ENCODE measurements at regions not wholly inside any gene's neighbourhood (a gene's known extent, or its start where the extent isn't known, plus 50 kb on each side); places are given as distances from the start of the nearest gene placed in this dataset.

DNA sequence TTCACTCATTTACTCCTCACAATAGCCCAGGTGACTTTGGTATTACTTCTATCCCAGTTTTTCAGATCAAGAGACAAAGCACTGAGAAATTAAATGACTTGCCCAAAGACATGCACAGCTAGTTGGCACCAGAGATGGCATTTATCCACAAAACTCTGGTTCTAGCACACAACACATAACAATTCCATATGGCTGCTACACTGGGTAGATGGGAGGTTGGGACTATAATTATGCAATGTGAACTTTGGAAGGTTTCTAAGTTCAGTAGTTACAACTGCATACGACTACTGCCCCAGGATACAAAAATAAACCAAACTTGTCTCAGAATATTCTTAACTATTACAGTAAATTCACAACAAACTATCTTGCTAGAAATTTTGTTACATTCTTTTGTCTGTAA lies 54.2 kb upstream of the MLIP start:
- intact Hi-C loops (cut with micrococcal nuclease): no loop called here
- H3K4me3 Mint-ChIP-seq: no peak overlapping the region
- H3K36me3 Mint-ChIP-seq (ENCODE audit: low read depth): no peaks in the 10 kb centered on the region
- no peaks in the 10 kb centered on the region for H3K9me3 Mint-ChIP-seq
- no peaks in the 10 kb centered on the region for H3K27me3 Mint-ChIP-seq
- no peak overlapping the region for H3K27ac Mint-ChIP-seq
- H3K4me1 Mint-ChIP-seq: no peaks in the 10 kb centered on the region
- DNase-seq: no peak

DNA sequence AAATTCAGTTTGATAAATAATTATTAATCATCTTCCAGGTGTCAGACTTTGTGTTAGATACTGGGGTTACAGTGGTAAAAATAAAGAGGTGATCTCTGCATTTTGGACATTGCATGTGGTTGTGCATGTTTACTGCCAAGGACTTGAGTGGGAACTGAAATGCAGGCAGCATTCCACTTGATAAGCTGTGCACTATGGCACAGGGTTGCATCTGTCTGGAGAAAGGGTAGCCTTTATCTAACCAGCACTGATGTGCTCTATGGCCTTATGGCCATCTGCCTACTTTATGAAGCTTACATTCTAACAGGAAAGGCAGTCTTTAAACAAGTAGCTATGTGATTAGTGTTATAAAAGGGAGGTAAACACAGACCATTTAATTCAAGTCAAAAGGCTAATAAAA lies 53.0 kb upstream of the MLIP start:
- intact Hi-C loops (cut with micrococcal nuclease): no loop called here

DNA sequence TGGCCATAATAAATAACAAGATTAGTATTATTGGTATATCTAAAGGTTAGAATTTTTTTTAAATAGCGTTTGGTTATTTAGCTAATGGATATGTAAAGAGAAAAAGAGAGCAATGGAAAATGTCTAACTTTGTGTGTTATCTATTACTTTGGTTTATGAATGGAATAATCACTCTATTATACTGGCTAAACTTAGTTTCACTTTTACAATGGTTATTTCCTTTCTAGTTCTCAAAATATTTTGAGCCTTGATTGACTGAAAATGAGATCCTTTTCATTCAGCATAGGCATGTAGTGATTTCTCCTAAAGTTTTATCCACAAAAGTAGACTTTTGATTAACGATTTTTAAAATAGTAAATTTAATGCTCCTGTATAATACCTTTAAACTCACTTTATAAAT lies 51.6 kb upstream of the MLIP start:
- H3K36me3 Mint-ChIP-seq (ENCODE audit: low read depth): no peaks in the 10 kb centered on the region
- no peak overlapping the region for H3K4me3 Mint-ChIP-seq
- no peak overlapping the region for H3K27ac Mint-ChIP-seq
- no peaks in the 10 kb centered on the region for H3K27me3 Mint-ChIP-seq
- intact Hi-C loops (cut with micrococcal nuclease): no loop called here
- H3K4me1 Mint-ChIP-seq: no peaks in the 10 kb centered on the region
- no peaks in the 10 kb centered on the region for H3K9me3 Mint-ChIP-seq
- no peak for DNase-seq

More for the DNA sequence above, 53.0 kb upstream of the MLIP start:
- Mint-ChIP-seq H3K27ac (no peak overlapping the region), H3K4me1 (no peaks in the 10 kb centered on the region), H3K4me3 (no peak overlapping the region), H3K27me3 (no peaks in the 10 kb centered on the region), H3K9me3 (no peaks in the 10 kb centered on the region), H3K36me3 (ENCODE audit: low read depth) (no peaks in the 10 kb centered on the region)
- DNase-seq: no peak

DNA sequence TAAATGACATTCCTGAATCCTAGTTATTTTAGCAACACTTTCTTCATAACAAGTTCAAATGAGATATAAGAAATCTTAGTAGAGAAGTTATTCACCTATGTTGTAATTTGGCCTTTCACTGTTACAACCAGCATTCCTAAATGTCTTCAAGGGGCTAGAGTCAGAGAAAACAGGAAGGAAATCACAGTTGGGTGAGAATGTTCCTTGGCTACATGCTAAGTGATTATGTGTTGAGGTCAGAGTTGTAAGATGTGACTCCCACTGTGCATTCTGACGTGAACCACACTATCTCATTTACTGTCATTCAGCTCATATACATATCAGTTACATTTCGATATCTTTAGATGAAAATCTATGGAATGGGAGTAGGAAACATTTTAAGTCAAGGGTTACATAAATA lies 51.0 kb upstream of the MLIP start:
- intact Hi-C loops (cut with micrococcal nuclease): no loop called here
- H3K27me3 Mint-ChIP-seq: no peaks in the 10 kb centered on the region
- H3K4me1 Mint-ChIP-seq: no peaks in the 10 kb centered on the region
- H3K4me3 Mint-ChIP-seq: no peak overlapping the region
- H3K36me3 Mint-ChIP-seq (ENCODE audit: low read depth): no peaks in the 10 kb centered on the region
- H3K27ac Mint-ChIP-seq: no peak overlapping the region
- DNase-seq: no peak
- H3K9me3 Mint-ChIP-seq: no peaks in the 10 kb centered on the region
